ENCODE measurements at regions not wholly inside any gene's neighbourhood (a gene's known extent, or its start where the extent isn't known, plus 50 kb on each side); places are given as distances from the start of the nearest gene placed in this dataset.

DNA sequence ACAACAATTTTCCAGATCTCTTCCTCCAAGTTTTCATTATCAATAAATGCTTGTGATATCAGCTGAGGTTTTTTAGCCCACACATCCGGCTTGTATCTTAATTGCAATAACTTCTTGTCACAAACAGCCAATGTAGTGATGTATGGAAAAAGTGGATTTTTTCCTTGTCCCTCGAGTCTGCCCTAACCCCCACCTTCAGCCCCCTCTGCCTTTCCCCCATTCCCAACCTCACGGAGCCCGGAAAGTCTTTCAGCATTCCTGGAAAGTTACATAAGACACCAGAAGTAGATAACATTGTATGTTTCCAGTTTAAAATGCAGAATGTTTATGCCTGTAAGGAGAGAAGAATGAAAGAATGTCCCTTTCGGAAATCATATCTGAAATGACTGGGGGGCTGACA, 179.2 kb upstream of the PHACTR1 start:
- TF ChIP-seq, protein P1, sequence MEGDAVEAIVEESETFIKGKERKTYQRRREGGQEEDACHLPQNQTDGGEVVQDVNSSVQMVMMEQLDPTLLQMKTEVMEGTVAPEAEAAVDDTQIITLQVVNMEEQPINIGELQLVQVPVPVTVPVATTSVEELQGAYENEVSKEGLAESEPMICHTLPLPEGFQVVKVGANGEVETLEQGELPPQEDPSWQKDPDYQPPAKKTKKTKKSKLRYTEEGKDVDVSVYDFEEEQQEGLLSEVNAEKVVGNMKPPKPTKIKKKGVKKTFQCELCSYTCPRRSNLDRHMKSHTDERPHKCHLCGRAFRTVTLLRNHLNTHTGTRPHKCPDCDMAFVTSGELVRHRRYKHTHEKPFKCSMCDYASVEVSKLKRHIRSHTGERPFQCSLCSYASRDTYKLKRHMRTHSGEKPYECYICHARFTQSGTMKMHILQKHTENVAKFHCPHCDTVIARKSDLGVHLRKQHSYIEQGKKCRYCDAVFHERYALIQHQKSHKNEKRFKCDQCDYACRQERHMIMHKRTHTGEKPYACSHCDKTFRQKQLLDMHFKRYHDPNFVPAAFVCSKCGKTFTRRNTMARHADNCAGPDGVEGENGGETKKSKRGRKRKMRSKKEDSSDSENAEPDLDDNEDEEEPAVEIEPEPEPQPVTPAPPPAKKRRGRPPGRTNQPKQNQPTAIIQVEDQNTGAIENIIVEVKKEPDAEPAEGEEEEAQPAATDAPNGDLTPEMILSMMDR (conservative IDR thresholded peaks at IDR 0.05; ENCODE audit: low read depth, low read length) = no peak
- TF ChIP-seq EZH2 (IDR thresholded peaks at IDR 0.05; ENCODE audit: borderline replicate concordance, low read depth, low read length, poor library complexity, severe bottlenecking) = no peak
